ENCODE measurements at regions not wholly inside any gene's neighbourhood (a gene's known extent, or its start where the extent isn't known, plus 50 kb on each side); places are given as distances from the start of the nearest gene placed in this dataset.
"Not testable (repeated sequence)": the region's sequence is repeated elsewhere in the genome, so short reads cannot be mapped to it uniquely, and the experiment has no call there.

DNA sequence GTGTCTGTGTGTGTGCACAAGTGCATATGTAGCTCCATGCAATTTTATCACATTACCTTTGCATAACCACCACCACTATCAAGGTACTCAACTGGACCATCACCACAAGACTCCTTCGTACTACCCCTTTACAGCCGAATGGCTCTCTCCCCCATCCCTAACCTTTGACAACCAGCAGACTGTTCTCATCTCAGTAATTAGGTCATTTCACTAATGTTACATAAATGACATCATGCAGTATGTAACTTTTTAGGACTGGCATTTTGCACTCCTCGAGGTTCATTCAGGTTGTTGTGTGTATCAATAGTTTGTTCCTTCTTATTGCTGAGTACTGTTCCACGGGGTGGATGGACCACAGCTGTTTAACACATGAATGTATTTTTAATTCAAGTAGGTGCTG lies 121.8 kb upstream of the SLC6A11 start:
- no peak for DNase-seq (ENCODE audit: low read depth)
- no peak overlapping the region for H3K4me3 ChIP-seq (ENCODE audit: low read depth, low read length)
- TF ChIP-seq, protein P1, sequence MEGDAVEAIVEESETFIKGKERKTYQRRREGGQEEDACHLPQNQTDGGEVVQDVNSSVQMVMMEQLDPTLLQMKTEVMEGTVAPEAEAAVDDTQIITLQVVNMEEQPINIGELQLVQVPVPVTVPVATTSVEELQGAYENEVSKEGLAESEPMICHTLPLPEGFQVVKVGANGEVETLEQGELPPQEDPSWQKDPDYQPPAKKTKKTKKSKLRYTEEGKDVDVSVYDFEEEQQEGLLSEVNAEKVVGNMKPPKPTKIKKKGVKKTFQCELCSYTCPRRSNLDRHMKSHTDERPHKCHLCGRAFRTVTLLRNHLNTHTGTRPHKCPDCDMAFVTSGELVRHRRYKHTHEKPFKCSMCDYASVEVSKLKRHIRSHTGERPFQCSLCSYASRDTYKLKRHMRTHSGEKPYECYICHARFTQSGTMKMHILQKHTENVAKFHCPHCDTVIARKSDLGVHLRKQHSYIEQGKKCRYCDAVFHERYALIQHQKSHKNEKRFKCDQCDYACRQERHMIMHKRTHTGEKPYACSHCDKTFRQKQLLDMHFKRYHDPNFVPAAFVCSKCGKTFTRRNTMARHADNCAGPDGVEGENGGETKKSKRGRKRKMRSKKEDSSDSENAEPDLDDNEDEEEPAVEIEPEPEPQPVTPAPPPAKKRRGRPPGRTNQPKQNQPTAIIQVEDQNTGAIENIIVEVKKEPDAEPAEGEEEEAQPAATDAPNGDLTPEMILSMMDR (conservative IDR thresholded peaks at IDR 0.05; ENCODE audit: low read depth, low read length): no peak

DNA sequence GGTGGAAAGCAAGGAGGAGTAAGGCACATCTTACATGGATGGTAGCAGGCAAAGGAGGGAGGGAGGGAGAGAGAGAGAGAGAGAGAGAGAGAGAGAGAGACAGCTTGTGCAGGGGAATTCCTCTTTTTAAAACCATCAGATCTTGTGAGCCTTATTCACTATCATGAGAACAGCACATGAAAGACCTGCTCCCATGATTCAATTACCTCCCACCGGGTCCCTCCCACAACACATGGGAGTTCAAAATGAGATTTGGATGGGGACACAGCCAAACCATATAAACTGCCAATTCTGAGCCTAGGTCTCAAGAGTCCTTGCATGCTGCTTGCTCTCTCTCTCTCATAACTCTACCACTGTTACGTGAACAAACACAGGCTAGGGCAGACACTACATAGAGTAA lies 120.8 kb upstream of the SLC6A11 start:
- DNase-seq (ENCODE audit: low read depth); H3K4me3 ChIP-seq (ENCODE audit: low read depth, low read length): not testable (repeated sequence)

DNA sequence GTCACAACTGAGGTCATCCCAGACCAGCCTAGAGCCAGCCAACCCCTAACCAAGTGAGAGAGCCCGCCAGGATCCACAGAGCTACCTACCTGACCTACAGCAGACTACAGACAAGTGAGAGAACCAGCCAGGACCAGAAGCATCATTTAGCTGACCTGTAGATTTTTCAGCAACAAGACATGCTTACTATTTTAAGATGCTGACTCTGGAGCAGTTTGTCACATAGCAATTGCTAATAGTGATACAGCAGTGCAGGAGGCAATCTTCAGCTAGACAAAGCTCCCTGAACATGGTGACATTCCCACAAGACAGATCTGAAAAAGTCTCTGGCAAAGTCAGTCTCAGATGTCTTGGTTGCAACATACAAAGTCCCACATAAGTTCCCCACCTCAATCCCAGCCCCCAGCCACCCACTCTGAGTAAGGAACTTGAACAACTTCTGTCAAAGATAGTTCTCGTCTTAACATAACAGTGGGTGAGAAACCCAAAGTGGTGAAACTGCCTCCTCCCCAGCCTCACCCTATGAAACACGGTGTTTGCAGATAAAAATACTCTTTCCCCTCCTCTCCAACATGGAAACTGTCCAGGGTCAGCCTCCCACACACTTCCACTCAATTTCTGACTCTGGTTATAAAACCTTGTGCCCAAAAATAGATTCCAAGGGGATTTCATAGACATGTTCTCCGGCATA lies 120.3 kb upstream of the SLC6A11 start:
- no peak for DNase-seq (ENCODE audit: low read depth)
- H3K4me3 ChIP-seq (ENCODE audit: low read depth, low read length): no peak overlapping the region
- TF ChIP-seq, protein P1 (conservative IDR thresholded peaks at IDR 0.05; ENCODE audit: low read depth, low read length): no peak

DNA sequence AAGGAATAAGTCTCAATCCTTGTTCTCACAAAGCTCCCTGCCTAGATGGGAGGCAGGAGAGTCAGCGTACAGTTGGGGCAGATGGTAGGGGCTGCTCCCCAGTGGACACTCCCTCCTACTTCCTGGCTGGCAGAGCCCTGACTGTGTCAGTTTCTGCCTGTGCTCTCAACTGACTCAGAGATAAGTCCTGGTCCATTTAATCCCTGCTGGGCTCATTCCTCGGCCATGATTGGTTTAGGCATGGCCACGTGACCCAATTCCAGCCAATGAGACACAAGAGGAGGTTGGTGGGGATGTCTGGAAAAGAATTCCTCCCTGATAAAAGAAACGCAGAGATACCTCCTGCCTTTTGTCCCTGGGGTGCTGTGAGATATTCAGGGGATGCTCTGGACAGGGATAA lies 118.1 kb upstream of the SLC6A11 start:
- no peak overlapping the region for H3K4me3 ChIP-seq (ENCODE audit: low read depth, low read length)
- TF ChIP-seq, protein P1 (conservative IDR thresholded peaks at IDR 0.05; ENCODE audit: low read depth, low read length): no peak
- no peak for DNase-seq (ENCODE audit: low read depth)

DNA sequence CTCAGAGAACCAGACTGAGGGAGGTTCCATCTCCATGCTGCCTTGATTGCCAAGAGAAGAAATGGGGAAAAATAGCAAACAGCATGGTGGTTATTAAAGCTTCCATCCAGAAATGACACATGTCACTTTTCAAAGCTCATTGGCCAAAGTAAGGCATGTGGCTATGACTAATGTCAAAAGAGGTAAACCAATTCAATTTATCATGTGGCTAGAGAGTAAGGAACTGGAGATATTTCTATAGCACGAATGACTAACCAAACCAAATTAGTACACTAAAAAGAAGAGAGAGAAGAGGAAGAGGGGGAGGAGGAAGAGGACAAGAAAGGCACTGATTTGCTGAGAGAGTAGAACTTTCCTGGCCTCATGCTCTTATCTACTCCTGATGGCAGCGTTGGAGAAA lies 115.2 kb upstream of the SLC6A11 start:
- TF ChIP-seq, protein P1 (conservative IDR thresholded peaks at IDR 0.05; ENCODE audit: low read depth, low read length): no peak
- no peak overlapping the region for H3K4me3 ChIP-seq (ENCODE audit: low read depth, low read length)
- no peak for DNase-seq (ENCODE audit: low read depth)

DNA sequence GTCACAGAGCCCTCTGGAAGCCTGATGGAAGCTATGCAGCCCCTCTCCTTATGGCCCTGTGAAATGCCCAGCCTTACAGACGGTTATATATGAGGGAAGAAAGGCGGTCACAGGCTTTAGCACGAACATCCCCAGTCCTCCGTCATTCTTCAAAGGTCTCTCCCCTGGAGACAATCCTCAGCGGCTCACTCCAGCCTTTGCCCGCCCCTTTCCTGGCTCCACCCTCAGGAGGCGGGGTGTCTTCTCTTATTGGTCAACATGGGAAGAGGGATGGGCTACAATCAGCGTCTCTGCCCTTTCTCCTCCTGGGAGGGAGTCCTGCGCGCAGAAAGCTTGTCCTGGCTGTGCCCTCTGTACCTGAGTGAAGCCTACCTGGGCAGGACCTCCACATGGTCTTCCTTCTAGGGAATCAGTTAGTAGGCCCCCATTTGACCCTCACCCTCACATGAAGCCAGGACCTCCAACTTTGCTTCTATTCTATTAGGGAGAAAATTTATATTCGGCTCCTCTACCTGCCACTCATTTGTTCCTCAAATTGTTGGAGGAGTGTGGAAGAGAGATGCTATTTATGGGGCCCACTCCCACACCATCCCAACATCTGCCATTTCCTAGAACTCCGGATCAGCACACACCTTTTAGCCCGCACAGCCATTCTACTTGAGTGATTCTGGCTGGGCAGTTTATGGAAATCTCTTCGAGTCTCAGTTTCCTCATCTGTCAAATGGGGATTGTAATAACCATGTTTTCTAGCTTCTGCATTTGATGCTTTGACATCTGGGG lies 112.9 kb upstream of the SLC6A11 start:
- TF ChIP-seq, protein P1 (conservative IDR thresholded peaks at IDR 0.05; ENCODE audit: low read depth, low read length): no peak
- DNase-seq (ENCODE audit: low read depth): no peak
- H3K4me3 ChIP-seq (ENCODE audit: low read depth, low read length): no peak overlapping the region

DNA sequence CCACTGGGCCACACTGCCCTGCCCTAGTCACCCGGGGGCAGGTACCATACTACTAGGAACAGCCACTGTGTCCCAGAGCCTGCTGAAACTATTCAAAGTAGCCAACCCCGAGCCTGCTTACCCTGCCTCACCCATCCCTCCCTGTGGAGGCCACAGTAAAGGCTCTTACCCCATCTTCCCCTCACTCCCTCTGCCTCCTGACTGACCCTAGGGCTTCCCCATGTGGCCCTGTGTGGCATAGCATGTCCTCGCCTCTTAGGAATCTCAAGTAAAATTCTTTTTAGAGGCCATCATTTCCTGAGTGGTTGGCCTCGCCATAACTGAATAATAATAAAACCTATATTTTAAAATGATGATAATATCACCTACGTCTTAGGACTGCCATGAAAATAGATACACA lies 112.2 kb upstream of the SLC6A11 start:
- DNase-seq (ENCODE audit: low read depth): no peak
- H3K4me3 ChIP-seq (ENCODE audit: low read depth, low read length): no peak overlapping the region
- TF ChIP-seq, protein P1 (conservative IDR thresholded peaks at IDR 0.05; ENCODE audit: low read depth, low read length): peak; percentile 48

Data from epithelial cell of proximal tubule (primary cell).